ENCODE measurements at regions not wholly inside any gene's neighbourhood (a gene's known extent, or its start where the extent isn't known, plus 50 kb on each side); places are given as distances from the start of the nearest gene placed in this dataset.

DNA sequence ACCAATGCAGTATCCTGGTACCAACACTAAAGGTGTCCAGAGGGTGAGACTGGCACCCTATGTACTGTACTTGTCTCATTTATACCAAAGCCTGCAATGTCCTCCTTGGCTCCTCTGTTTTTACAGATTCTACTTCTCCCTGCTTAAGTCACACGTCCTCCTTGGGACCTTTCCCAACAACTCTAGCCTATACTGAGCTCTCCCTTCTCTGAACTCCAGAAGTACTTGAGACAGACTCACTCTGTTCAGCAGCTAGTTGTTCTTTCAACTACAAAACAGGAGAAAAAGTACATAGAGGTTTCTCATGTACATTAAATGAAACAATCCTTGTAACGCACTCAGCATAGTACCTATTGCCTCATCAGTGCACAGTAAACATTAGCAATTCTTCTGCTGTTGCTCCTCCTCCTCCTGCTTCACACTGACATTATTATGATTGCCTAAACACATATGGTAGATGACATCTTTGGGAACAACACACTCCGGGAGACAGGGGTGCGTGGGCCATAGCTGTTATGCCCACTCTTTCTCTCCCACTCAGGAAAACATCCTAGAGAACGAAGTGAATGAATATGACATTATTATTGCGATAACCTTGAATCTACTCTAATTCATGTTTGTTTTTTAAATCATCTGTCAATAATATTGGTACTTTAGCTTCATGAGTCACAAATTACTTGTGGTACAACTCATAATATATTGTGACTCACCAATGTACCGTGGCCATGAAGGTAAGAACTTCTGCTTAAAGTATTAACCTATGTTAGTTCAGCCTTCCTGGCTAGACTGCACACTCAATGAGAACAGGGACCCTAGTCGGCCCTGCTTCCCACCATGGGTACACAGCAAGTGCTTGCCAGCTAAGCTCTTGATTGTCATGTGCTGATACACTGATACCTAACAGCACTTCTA is 180.3 kb upstream of the ADRA1B start:
- no peaks in the 10 kb centered on the region for H3K4me1 ChIP-seq (ENCODE audit: control insufficient read depth, insufficient read depth, low read length)
- ATAC-seq, result no peak
- ChIA-PET CTCF (interaction anchor here (1.3 kb wide), 1 partner anchor 91 kb away, joined by 3 read pairs; no protein-coding TSS in a partner anchor), POLR2A (no interaction called here), SMC1A (ENCODE audit: uncharacterized antibody, unreplicated experiment) (interaction anchor here (1.1 kb wide), 1 partner anchor 9 kb away, joined by 3 read pairs; no protein-coding TSS in a partner anchor), RAD21 (ENCODE audit: unreplicated experiment) (no interaction called here)
- no peak overlapping the region for H3K27ac ChIP-seq (ENCODE audit: control insufficient read depth, insufficient read depth)
- H3K36me3 ChIP-seq (ENCODE audit: control insufficient read depth in 2 of 2, insufficient read depth in 2 of 2, low read length in 1 of 2), result no peaks in the 10 kb centered on the region
- H4K20me1 ChIP-seq (ENCODE audit: control insufficient read depth, insufficient read depth), result no peaks in the 10 kb centered on the region
- no peak overlapping the region for H3K4me2 ChIP-seq (ENCODE audit: control insufficient read depth, insufficient read depth)
- H3K4me3 ChIP-seq, result no peak overlapping the region
- H3K9ac ChIP-seq (ENCODE audit: control insufficient read depth, insufficient read depth, low read length), result no peak overlapping the region
- no peaks in the 10 kb centered on the region; the same call in 2 of the 3 replicates for H3K9me3 ChIP-seq (replicated peaks; ENCODE audit: control insufficient read depth, insufficient read depth, low read length)
- no peaks in the 10 kb centered on the region for H3K79me2 ChIP-seq (ENCODE audit: control insufficient read depth, insufficient read depth, low read length)
- no peak for DNase-seq (ENCODE audit: low read depth, low spot score)
- no peak for FAIRE-seq
- no peaks in the 10 kb centered on the region for H3K27me3 ChIP-seq (replicated peaks in 1 of 2; ENCODE audit: control insufficient read depth in 2 of 2, insufficient read depth in 2 of 2, low read length in 1 of 2)
- in situ Hi-C loops (cut with MboI), result no loop called here
- TF ChIP-seq, protein P1, sequence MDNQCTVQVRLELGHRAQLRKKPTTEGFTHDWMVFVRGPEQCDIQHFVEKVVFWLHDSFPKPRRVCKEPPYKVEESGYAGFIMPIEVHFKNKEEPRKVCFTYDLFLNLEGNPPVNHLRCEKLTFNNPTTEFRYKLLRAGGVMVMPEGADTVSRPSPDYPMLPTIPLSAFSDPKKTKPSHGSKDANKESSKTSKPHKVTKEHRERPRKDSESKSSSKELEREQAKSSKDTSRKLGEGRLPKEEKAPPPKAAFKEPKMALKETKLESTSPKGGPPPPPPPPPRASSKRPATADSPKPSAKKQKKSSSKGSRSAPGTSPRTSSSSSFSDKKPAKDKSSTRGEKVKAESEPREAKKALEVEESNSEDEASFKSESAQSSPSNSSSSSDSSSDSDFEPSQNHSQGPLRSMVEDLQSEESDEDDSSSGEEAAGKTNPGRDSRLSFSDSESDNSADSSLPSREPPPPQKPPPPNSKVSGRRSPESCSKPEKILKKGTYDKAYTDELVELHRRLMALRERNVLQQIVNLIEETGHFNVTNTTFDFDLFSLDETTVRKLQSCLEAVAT (IDR thresholded peaks at IDR 0.05), result no peak
- TF ChIP-seq NFXL1 (IDR thresholded peaks at IDR 0.05; ENCODE audit: borderline replicate concordance) (no peak), NR2C1 (IDR thresholded peaks at IDR 0.05) (no peak)
- TF ChIP-seq, protein P2, sequence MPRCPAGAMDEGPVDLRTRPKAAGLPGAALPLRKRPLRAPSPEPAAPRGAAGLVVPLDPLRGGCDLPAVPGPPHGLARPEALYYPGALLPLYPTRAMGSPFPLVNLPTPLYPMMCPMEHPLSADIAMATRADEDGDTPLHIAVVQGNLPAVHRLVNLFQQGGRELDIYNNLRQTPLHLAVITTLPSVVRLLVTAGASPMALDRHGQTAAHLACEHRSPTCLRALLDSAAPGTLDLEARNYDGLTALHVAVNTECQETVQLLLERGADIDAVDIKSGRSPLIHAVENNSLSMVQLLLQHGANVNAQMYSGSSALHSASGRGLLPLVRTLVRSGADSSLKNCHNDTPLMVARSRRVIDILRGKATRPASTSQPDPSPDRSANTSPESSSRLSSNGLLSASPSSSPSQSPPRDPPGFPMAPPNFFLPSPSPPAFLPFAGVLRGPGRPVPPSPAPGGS (IDR thresholded peaks at IDR 0.05; ENCODE audit: borderline replicate concordance, insufficient read depth, low read depth, low read length, poor library complexity, severe bottlenecking), result no peak
- no TSS peak for BruUV-seq (replicated peaks)
- 53% methylated on average over 8 of the region's 8 CpGs for WGBS (ENCODE audit: insufficient coverage, insufficient replicate concordance, low lambda C conversion rate, missing lambda C conversion rate)
- intact Hi-C loops (cut with micrococcal nuclease; ENCODE audit: unreplicated experiment), result no loop called here
- no peak overlapping the region for H2AFZ ChIP-seq (ENCODE audit: control insufficient read depth, low read depth, low read length)

Measured in GM12878 (cell line).